RWPE1 (cell line): ENCODE measurements at regions not wholly inside any gene's neighbourhood (a gene's known extent, or its start where the extent isn't known, plus 50 kb on each side); places are given as distances from the start of the nearest gene placed in this dataset.
"Not testable (repeated sequence)": the region's sequence is repeated elsewhere in the genome, so short reads cannot be mapped to it uniquely, and the experiment has no call there.

ENCODE experiments used
- CTCF ChIA-PET: fragments of 350-600 bp; sonication (Branson Sonifier 250); formaldehyde crosslinking; extraction: SDS; loops from one replicate; lab custom pipeline; 2021; lab: Yijun Ruan, JAX
- POLR2A ChIA-PET: fragments of 400-600 bp; formaldehyde crosslinking; extraction: SDS; loops from one replicate; lab custom pipeline; 2020; ENCODE audit warnings: antibody characterized with exemption; ENCODE audit not compliant: low non-redundant PET; lab: Yijun Ruan, JAX
- DNase-seq: peaks from one replicate; pipeline ENCODE4 v3.0.0; 2012; ENCODE audit warnings: low spot score
- H3K27ac ChIP-seq: fragments of 450-650 bp; 2 replicates; pipeline ENCODE4 v1.5.1; 2017
- TF ChIP-seq, protein P1 (sequence below): fragments of 450-650 bp; conservative IDR thresholded peaks from 2 replicates; pipeline ENCODE4 v1.5.1; 2017; ENCODE audit warnings: low read depth, mild to moderate bottlenecking

DNA sequence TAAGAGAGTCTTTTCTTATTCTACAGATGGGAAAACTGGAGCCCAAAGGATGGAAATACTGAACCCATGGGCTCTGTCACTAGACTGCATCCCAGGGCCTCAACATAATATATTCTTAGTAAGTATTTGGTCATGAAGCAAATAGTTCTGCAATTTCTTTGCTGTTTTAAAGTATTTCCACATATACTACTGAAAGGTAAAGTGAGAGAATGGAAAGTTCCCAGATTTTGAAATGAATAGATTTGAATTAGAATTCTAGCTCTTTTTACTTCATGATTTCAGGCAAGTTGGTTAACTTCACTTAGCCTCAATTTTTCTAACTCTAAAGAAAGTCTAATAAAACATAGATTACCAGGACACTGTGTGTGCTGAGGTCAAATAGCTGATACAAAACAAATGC, 95.6 kb upstream of the FGGY start:
- TF ChIP-seq, protein P1, sequence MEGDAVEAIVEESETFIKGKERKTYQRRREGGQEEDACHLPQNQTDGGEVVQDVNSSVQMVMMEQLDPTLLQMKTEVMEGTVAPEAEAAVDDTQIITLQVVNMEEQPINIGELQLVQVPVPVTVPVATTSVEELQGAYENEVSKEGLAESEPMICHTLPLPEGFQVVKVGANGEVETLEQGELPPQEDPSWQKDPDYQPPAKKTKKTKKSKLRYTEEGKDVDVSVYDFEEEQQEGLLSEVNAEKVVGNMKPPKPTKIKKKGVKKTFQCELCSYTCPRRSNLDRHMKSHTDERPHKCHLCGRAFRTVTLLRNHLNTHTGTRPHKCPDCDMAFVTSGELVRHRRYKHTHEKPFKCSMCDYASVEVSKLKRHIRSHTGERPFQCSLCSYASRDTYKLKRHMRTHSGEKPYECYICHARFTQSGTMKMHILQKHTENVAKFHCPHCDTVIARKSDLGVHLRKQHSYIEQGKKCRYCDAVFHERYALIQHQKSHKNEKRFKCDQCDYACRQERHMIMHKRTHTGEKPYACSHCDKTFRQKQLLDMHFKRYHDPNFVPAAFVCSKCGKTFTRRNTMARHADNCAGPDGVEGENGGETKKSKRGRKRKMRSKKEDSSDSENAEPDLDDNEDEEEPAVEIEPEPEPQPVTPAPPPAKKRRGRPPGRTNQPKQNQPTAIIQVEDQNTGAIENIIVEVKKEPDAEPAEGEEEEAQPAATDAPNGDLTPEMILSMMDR = no peak
- no peak overlapping the region for H3K27ac ChIP-seq
- CTCF ChIA-PET = interaction anchor here (1.1 kb wide), 1 partner anchor 497 kb away, joined by 3 read pairs; no protein-coding TSS in a partner anchor
- POLR2A ChIA-PET = no interaction called here
- no peak for DNase-seq

DNA sequence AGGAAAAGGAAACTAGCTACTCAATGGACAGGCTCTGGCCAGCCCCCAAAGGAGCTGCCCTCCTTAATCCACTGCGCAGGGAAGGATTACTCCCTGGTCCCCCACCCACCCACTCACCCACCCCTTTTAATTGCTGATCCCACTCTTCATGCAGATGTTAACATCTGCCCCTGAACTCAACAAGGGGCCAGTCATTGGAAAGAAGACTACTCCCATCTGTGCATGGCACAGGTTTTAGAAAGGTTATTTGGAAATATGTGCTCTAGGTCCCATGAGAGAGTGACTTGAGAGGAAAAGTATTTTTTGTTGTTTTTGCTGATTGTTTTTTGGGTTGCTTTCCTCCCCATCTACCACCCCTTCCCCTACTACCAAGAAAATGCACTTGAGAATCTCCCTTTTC, 94.4 kb upstream of the FGGY start:
- POLR2A ChIA-PET = no interaction called here
- H3K27ac ChIP-seq = no peak overlapping the region
- TF ChIP-seq, protein P1 = no peak
- DNase-seq = no peak
- CTCF ChIA-PET = interaction anchor here (0.6 kb wide), 1 partner anchor 35 kb away, joined by 3 read pairs; no protein-coding TSS in a partner anchor

DNA sequence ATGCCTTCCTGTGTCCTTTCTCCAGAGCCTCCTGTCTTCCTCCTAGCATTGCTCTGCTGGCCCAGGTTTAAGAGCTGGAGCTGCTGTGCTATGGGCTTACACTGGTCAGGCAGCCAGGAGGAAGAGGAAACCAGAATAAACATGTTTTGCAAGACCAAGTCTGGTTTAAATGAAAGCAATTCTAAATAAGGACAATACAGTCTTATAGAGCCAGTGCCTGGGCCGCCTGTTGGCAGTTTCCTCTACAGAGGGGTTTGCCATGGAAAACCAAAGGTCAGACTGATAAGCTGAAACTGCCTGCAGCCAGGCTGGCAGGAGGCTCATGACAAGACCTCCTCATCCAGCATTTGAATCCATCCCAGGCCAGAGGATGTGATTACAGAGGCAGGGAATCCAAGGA, 92.9 kb upstream of the FGGY start:
- TF ChIP-seq, protein P1 = no peak
- POLR2A ChIA-PET = no interaction called here
- no peak overlapping the region for H3K27ac ChIP-seq
- DNase-seq = no peak
- CTCF ChIA-PET = no interaction called here

DNA sequence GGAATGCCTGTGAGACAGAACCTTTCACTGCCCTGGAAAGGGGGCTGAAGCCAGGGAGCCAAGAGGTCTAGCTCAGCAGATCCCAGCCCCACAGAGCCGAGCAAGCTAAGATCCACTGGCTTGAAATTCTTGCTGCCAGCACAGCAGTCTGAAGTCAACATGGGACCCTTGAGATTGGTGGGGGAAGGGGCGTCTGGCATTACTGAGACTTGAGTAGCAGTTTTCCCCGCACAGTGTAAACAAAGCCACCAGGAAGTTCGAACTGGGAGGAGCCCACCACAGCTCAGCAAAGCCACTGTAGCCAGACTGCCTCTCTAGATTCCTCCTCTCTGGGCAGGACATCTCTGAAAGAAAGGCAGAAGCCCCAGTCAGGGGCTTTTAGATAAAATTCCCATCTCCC, 90.3 kb upstream of the FGGY start:
- H3K27ac ChIP-seq, POLR2A ChIA-PET, CTCF ChIA-PET: not testable (repeated sequence)

DNA sequence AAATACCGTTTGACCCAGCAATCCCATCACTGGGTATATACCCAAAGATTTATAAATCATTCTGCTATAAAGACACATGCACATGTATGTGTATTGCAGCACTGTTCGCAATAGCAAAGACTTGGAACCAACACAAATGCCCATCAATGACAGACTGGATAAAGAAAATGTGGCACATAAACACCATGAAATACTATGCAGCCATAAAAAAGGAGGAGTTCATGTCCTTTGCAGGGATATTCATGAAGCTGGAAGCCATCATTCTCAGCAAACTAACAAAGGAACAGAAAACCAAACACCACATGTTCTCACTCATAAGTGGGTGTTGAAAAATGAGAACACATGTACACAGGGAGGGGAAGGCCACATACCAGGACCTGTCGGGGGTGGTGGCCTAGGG, 86.5 kb upstream of the FGGY start:
- CTCF ChIA-PET = interaction anchor here (0.7 kb wide), 1 partner anchor 457 kb away, joined by 4 read pairs; no protein-coding TSS in a partner anchor
- H3K27ac ChIP-seq, POLR2A ChIA-PET, DNase-seq: not testable (repeated sequence)

More for the DNA sequence above, 90.3 kb upstream of the FGGY start:
- not testable (repeated sequence) for DNase-seq

DNA sequence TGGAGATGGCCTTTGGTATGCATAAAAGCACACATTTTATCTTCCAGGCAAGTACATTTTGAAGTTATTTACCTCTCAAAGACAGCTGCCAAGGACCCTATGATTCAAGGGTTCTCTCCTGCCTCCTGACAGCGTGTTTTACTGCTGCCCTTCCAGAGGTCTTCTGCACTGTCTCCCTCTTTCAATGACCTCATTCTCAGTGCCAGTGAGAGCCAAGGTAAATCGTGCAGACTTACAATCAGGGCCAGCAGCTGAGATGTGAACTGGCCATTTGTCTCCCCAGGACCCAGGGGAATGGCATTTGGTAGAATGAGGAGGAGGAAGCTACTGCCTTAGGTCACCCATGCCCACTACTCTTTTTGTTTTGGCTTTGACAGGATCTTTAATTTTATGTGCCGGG, 84.2 kb upstream of the FGGY start:
- CTCF ChIA-PET = interaction anchor here (0.6 kb wide), 1 partner anchor 339 kb away, joined by 3 read pairs; no protein-coding TSS in a partner anchor
- no peak for DNase-seq
- TF ChIP-seq, protein P1 = no peak
- POLR2A ChIA-PET = interaction anchor here (0.7 kb wide), 1 partner anchor 84 kb away, joined by 3 read pairs; no protein-coding TSS in a partner anchor
- H3K27ac ChIP-seq = no peak overlapping the region

DNA sequence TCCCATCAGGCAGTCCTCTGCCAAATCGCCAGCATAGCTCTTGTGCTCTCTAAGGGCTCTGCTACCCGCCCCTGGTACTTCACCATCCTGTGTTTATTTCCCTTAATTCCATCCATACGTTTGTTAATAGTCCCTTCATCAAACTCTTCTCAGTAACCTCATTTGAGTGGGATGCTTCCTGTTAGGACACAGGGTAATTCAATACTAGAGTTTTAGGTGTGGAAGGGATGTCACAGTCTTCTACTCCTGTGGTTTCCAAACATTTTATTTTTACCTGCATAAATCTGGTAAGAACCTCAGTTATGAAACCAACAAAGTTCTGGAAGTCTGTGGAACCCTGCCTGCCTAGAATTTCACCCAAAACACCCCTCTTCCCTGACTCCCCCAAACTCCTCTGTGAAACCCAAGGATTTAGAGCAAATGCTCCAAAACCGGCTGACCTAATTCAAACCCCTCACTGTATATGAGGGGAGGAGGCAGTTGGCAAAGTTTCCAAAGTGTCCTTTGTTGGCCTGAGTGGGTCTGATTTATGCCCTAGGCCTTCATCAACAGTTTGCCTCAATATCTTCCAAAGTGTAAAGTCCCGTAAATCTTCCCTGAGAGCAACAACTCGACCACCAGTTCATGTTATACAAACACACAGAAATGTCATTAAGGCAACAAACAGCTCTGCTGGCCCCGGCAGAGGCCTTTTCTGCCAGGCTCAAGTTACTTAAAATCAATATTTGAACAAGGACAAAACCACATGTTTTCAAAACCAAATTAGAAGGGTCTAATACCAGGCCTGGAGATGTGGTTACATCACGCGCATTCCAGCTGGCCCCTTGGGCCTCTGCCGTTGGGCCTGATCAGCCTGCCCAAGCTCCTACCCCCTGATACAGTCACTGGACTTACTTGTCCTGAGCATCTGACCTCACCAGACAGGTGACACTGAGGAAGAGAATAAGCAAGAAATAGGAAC, 82.4 kb upstream of the FGGY start:
- H3K27ac ChIP-seq = no peak overlapping the region
- TF ChIP-seq, protein P1 = no peak
- ChIA-PET POLR2A (no interaction called here), CTCF (interaction anchor here (0.8 kb wide), 1 partner anchor 167 kb away, joined by 3 read pairs; no protein-coding TSS in a partner anchor)
- no peak for DNase-seq
